ENCODE measurements at regions not wholly inside any gene's neighbourhood (a gene's known extent, or its start where the extent isn't known, plus 50 kb on each side); places are given as distances from the start of the nearest gene placed in this dataset.

- TF ChIP-seq ZBTB33 (IDR thresholded peaks at IDR 0.05; ENCODE audit: extremely low read depth, insufficient replicate concordance, low read length): peak; percentile 59
- TF ChIP-seq EZH2 (IDR thresholded peaks at IDR 0.05): no peak
- no peak for TF ChIP-seq CEBPB (IDR thresholded peaks at IDR 0.05; ENCODE audit: low read depth)
Observed at GRCh38 chr12:124453419-124454351, 113.7 kb downstream of the NCOR2 start (continued).

GRCh38 chr12:124452576-124453331 lies 114.7 kb downstream of the NCOR2 start:
- no peaks in the 10 kb centered on the region for H3K27me3 ChIP-seq (ENCODE audit: insufficient read depth, low read length)
- peaks cover 19 to 32% of the 10 kb centered on the region in 2 experiments for H3K4me1 ChIP-seq (ENCODE audit: control insufficient read depth in 1 of 2, insufficient read depth in 2 of 2, low read length in 2 of 2)
- peaks cover 7% of the 10 kb centered on the region; the same call in 1 of the 2 replicates for H4K20me1 ChIP-seq (ENCODE audit: insufficient read depth)
- H3K4me3 ChIP-seq (replicated peaks in 1 of 2; ENCODE audit: low read depth in 1 of 2, low read length in 2 of 2): peak overlapping the region; percentile 2 to 38; a peak in 1 of 4 replicates
- H3K27ac ChIP-seq (ENCODE audit: low read depth, low read length): peak overlapping the region; percentile 81
- 0 out of 2 replicates have a peak, but pooled peaks have one; percentile 6 for ATAC-seq
- intact Hi-C loops (cut with micrococcal nuclease): no loop called here
- DNase-seq (ENCODE audit: low read depth, low spot score): no peak
- H2AFZ ChIP-seq (ENCODE audit: low read depth, low read length, poor library complexity, severe bottlenecking): no peak overlapping the region
- H3K79me2 ChIP-seq (ENCODE audit: insufficient read depth, low read length): no peaks in the 10 kb centered on the region
- no peaks in the 10 kb centered on the region; a peak in 1 of 4 replicates for H3K36me3 ChIP-seq (ENCODE audit: control insufficient read depth in 1 of 2, insufficient read depth in 2 of 2, low read length in 2 of 2)
- no peaks in the 10 kb centered on the region for H3K9me2 ChIP-seq (ENCODE audit: insufficient read depth)
- BruUV-seq (replicated peaks): no TSS peak
- RAD21 ChIA-PET (ENCODE audit: low non-redundant PET in 1 of 2, low total read pairs in 2 of 2, uncharacterized antibody in 2 of 2, unreplicated experiment in 2 of 2): no interaction called here
- no peaks in the 10 kb centered on the region for H3K9me3 ChIP-seq (ENCODE audit: control insufficient read depth in 1 of 2, insufficient read depth in 1 of 2, low read depth in 1 of 2, low read length in 2 of 2)
- H3K4me2 ChIP-seq (ENCODE audit: low read length): peak overlapping the region; percentile 81
- CTCF ChIA-PET: interaction anchor here (1.0 to 1.2 kb wide), 3 partner anchors 53 to 314 kb away, joined by 3 to 4 read pairs (median 3); no protein-coding TSS in a partner anchor
- H3K9ac ChIP-seq (ENCODE audit: low read length): 0 out of 2 replicates have a peak overlapping the region, but pooled peaks have one; percentile 44
- POLR2A ChIA-PET: no interaction called here
- TF ChIP-seq SIN3A (IDR thresholded peaks at IDR 0.05; ENCODE audit: low read depth): no peak
- no peak for TF ChIP-seq CTCF (IDR thresholded peaks at IDR 0.05 in 2 of 3, conservative IDR thresholded peaks at IDR 0.05 in 1 of 3; ENCODE audit: borderline replicate concordance in 1 of 3, insufficient read depth in 1 of 3, low read depth in 2 of 3, low read length in 2 of 3)
- no peak for TF ChIP-seq YY1 (IDR thresholded peaks at IDR 0.05; ENCODE audit: extremely low read depth, insufficient replicate concordance, low read depth, low read length)
- no peak for TF ChIP-seq CBX3 (IDR thresholded peaks at IDR 0.05; ENCODE audit: low read depth)
- TF ChIP-seq RAD21 (IDR thresholded peaks at IDR 0.05; ENCODE audit: low read depth): no peak
- TF ChIP-seq ZFX (IDR thresholded peaks at IDR 0.05): no peak
- TF ChIP-seq JUND (IDR thresholded peaks at IDR 0.05): no peak
- no peak for TF ChIP-seq ELF1 (IDR thresholded peaks at IDR 0.05; ENCODE audit: borderline replicate concordance, low read depth)
- no peak for TF ChIP-seq SP1 (IDR thresholded peaks at IDR 0.05; ENCODE audit: low read depth)
- TF ChIP-seq CEBPB (IDR thresholded peaks at IDR 0.05; ENCODE audit: low read depth): no peak
- TF ChIP-seq TCF7L2 (IDR thresholded peaks at IDR 0.05; ENCODE audit: borderline replicate concordance, extremely low read depth, insufficient read depth, insufficient read length): no peak
- TF ChIP-seq FOSL1 (IDR thresholded peaks at IDR 0.05; ENCODE audit: low read depth): no peak
- TF ChIP-seq POLR2AphosphoS5 (IDR thresholded peaks at IDR 0.05; ENCODE audit: low read depth, low read length): no peak
- no peak for TF ChIP-seq SRF (IDR thresholded peaks at IDR 0.05; ENCODE audit: low read depth)
- TF ChIP-seq POLR2A (IDR thresholded peaks at IDR 0.05; ENCODE audit: borderline replicate concordance, extremely low read depth, insufficient read depth, insufficient read length): no peak
- no peak for TF ChIP-seq EZH2phosphoT487 (IDR thresholded peaks at IDR 0.05; ENCODE audit: borderline replicate concordance)
- no peak for TF ChIP-seq EZH2 (IDR thresholded peaks at IDR 0.05)
- no peak for TF ChIP-seq ZNF274 (IDR thresholded peaks at IDR 0.05; ENCODE audit: low read depth, low read length)
- TF ChIP-seq MAX (IDR thresholded peaks at IDR 0.05): no peak
